B cell (primary cell): ENCODE measurements at regions not wholly inside any gene's neighbourhood (a gene's known extent, or its start where the extent isn't known, plus 50 kb on each side); places are given as distances from the start of the nearest gene placed in this dataset.

Experiments
- ATAC-seq: fragments of 200-7000 bp; cut with Tn5 transposase; one replicate; pipeline ENCODE4 v1.10.0; 2021; ENCODE audit warnings: low read depth, mild to moderate bottlenecking, moderate number of reproducible peaks, moderate library complexity
- CTCF ChIA-PET: fragments of 350-600 bp; sonication (Branson Sonifier 250); formaldehyde crosslinking; loops from one replicate; lab custom pipeline; 2021; ENCODE audit warnings: antibody characterized with exemption, inconsistent platforms; lab: Charles Lee
- POLR2A ChIA-PET: fragments of 350-600 bp; sonication (Branson Sonifier 250); formaldehyde crosslinking; loops from one replicate; lab custom pipeline; 2021; ENCODE audit warnings: antibody characterized with exemption; lab: Charles Lee
- DNase-seq: peaks from one replicate; pipeline ENCODE4 v3.0.0; 2013
- H2AFZ ChIP-seq: 2 replicates; pipeline ENCODE4 v1.6.1; 2012; ENCODE audit warnings: mild to moderate bottlenecking, low read depth, low read length; ENCODE audit not compliant: insufficient read depth, poor library complexity, severe bottlenecking
- H3K27ac ChIP-seq, 2 donors: 1 replicate in 1 of 2; 2 replicates in 1 of 2; pipeline ENCODE4 v1.5.1; 2012 to 2013; ENCODE audit warnings: low read length in 2 of 2, mild to moderate bottlenecking in 2 of 2, moderate library complexity in 1 of 2
- H3K27me3 ChIP-seq, 4 experiments: fragments of 200-600 bp in 1 of 4; sonication (generic) in 1 of 4; replicated peaks in 1 of 4; 1 replicate in 2 of 4; 2 replicates in 2 of 4; pipeline versions ENCODE4 v1.6.1 to v1.7.0; 2013 to 2016; ENCODE audit warnings: low read length in 3 of 4, mild to moderate bottlenecking in 2 of 4, mixed read lengths in 1 of 4, moderate library complexity in 1 of 4; ENCODE audit not compliant: insufficient read depth in 4 of 4, control insufficient read depth in 3 of 4; ENCODE audit errors: control extremely low read depth in 1 of 4
- H3K36me3 ChIP-seq, 2 experiments: replicated peaks in 1 of 2; 1 replicate in 1 of 2; 2 replicates in 1 of 2; pipeline versions ENCODE4 v1.6.1 to v1.7.1; 2013; ENCODE audit warnings: low read length in 1 of 2; ENCODE audit not compliant: insufficient read depth in 2 of 2, control insufficient read depth in 1 of 2; ENCODE audit errors: control extremely low read depth in 1 of 2, extremely low read depth in 1 of 2
- H3K4me1 ChIP-seq, 2 donors: fragments of 200-600 bp in 1 of 2; sonication (generic) in 1 of 2; 1 replicate in 1 of 2; 2 replicates in 1 of 2; pipeline versions ENCODE4 v1.5.1 to v1.6.1; 2013 to 2017; ENCODE audit warnings: low read length in 2 of 2; ENCODE audit not compliant: control insufficient read depth in 2 of 2, insufficient read depth in 2 of 2
- H3K4me2 ChIP-seq: replicated peaks from 2 replicates; pipeline ENCODE3; 2012; ENCODE audit warnings: mild to moderate bottlenecking, low read depth, low read length; ENCODE audit not compliant: poor library complexity, severe bottlenecking
- H3K4me3 ChIP-seq, 5 experiments: fragments of 200-600 bp in 1 of 5; sonication (generic) in 1 of 5; 1 replicate in 3 of 5; 2 replicates in 2 of 5; pipeline versions ENCODE4 v1.5.1 to v1.7.0; 2011 to 2016; ENCODE audit warnings: low read length in 4 of 5, mild to moderate bottlenecking in 4 of 5, low read depth in 2 of 5, control low read depth in 1 of 5, moderate library complexity in 1 of 5; ENCODE audit not compliant: insufficient read depth in 1 of 5; ENCODE audit errors: control extremely low read depth in 1 of 5, extremely low read depth in 1 of 5
- H3K79me2 ChIP-seq: fragments of 200-600 bp; sonication (generic); one replicate; pipeline ENCODE4 v1.6.0; 2016; ENCODE audit warnings: low read length; ENCODE audit not compliant: control insufficient read depth, insufficient read depth
- H3K9ac ChIP-seq: fragments of 200-600 bp; sonication (generic); 2 replicates; pipeline ENCODE4 v1.6.1; 2017; ENCODE audit warnings: mild to moderate bottlenecking, low read length, moderate library complexity
- H3K9me3 ChIP-seq, 3 donors: one replicate each; pipeline versions ENCODE4 v1.6.1 to v1.7.1; 2013; ENCODE audit warnings: low read length in 2 of 3; ENCODE audit not compliant: control insufficient read depth in 2 of 3, insufficient read depth in 1 of 3; ENCODE audit errors: control extremely low read depth in 1 of 3
- H4K20me1 ChIP-seq: 2 replicates; pipeline ENCODE4 v1.6.0; 2012; ENCODE audit warnings: mild to moderate bottlenecking, low read length; ENCODE audit not compliant: insufficient read depth, control insufficient read depth, poor library complexity, severe bottlenecking
- H3K27ac Mint-ChIP-seq: one replicate; pipeline ENCODE4 v1.8.0; 2021; ENCODE audit warnings: mixed read lengths
- H3K27me3 Mint-ChIP-seq: one replicate; pipeline ENCODE4 v1.8.0; 2021; ENCODE audit warnings: mixed read lengths
- H3K4me1 Mint-ChIP-seq: one replicate; pipeline ENCODE4 v1.8.0; 2021; ENCODE audit warnings: mixed read lengths
- H3K4me3 Mint-ChIP-seq: one replicate; pipeline ENCODE4 v1.8.0; 2021; ENCODE audit warnings: mixed read lengths
- H3K9me3 Mint-ChIP-seq: one replicate; pipeline ENCODE4 v1.8.0; 2022; ENCODE audit warnings: mixed read lengths; ENCODE audit not compliant: insufficient read depth
- CTCF ChIP-seq: fragments of 200-600 bp; IDR thresholded peaks from one replicate; pipeline ENCODE4 v1.8.0; 2022; ENCODE audit warnings: antibody characterized with exemption, mild to moderate bottlenecking
- EZH2 ChIP-seq: IDR thresholded peaks from 2 replicates; pipeline ENCODE4 v1.6.1; 2012; ENCODE audit warnings: borderline replicate concordance, low read depth, mild to moderate bottlenecking, moderate library complexity, low read length; ENCODE audit not compliant: insufficient read depth, poor library complexity, severe bottlenecking
- WGBS: methylation state at CpG from one replicate; pipeline ENCODE4 v1.1.5; 2013; ENCODE audit warnings: missing lambda C conversion rate; ENCODE audit not compliant: insufficient coverage; 5-methylcytosine and 5-hydroxymethylcytosine counted together
- intact Hi-C: fragments of 100-400 bp; cut with micrococcal nuclease; formaldehyde crosslinking; loops from one replicate; pipeline ENCODE4 v1.10.0; 2022

GRCh38 chrX:45347877-45348276, 147.2 kb upstream of the DIPK2B start:
- no peak for ATAC-seq
- Mint-ChIP-seq H3K27me3 (no peaks in the 10 kb centered on the region), H3K4me3 (no peak overlapping the region), H3K9me3 (peaks cover 2% of the 10 kb centered on the region), H3K27ac (no peak overlapping the region), H3K4me1 (no peaks in the 10 kb centered on the region)
- H3K27me3 ChIP-seq, result no peaks in the 10 kb centered on the region
- DNase-seq, result no peak
- H3K36me3 ChIP-seq, result no peaks in the 10 kb centered on the region
- no peak overlapping the region for H3K27ac ChIP-seq
- H3K4me2 ChIP-seq, result no peak overlapping the region
- H2AFZ ChIP-seq, result no peak overlapping the region
- ChIA-PET POLR2A (no interaction called here), CTCF (no interaction called here)
- no peaks in the 10 kb centered on the region for H3K4me1 ChIP-seq
- H3K79me2 ChIP-seq, result no peaks in the 10 kb centered on the region
- H3K9me3 ChIP-seq, result no peaks in the 10 kb centered on the region
- H3K4me3 ChIP-seq, result no peak overlapping the region
- intact Hi-C loops, result no loop called here
- no peak overlapping the region for H3K9ac ChIP-seq
- H4K20me1 ChIP-seq, result no peaks in the 10 kb centered on the region
- TF ChIP-seq EZH2 (no peak), CTCF (no peak)

- CTCF ChIA-PET, result no interaction called here
Observed at GRCh38 chrX:45344594-45344993, 143.9 kb upstream of the DIPK2B start.

More at GRCh38 chrX:45344594-45344993, 143.9 kb upstream of the DIPK2B start:
- TF ChIP-seq CTCF (no peak), EZH2 (no peak)
- intact Hi-C loops, result no loop called here
- no CpG with 5 or more reads among the region's 2 CpGs for WGBS
- Histone ChIP-seq H3K79me2 (no peaks in the 10 kb centered on the region), H3K27me3 (no peaks in the 10 kb centered on the region), H3K9ac (no peak overlapping the region), H4K20me1 (no peaks in the 10 kb centered on the region), H2AFZ (no peak overlapping the region), H3K27ac (no peak overlapping the region), H3K9me3 (no peaks in the 10 kb centered on the region), H3K4me1 (no peaks in the 10 kb centered on the region), H3K4me3 (no peak overlapping the region), H3K36me3 (no peaks in the 10 kb centered on the region), H3K4me2 (no peak overlapping the region)
- POLR2A ChIA-PET, result no interaction called here
- H3K4me1 Mint-ChIP-seq, result no peaks in the 10 kb centered on the region
- no peaks in the 10 kb centered on the region for H3K9me3 Mint-ChIP-seq
- no peak overlapping the region for H3K27ac Mint-ChIP-seq
- ATAC-seq (no peak), DNase-seq (no peak)
- no peak overlapping the region for H3K4me3 Mint-ChIP-seq
- no peaks in the 10 kb centered on the region for H3K27me3 Mint-ChIP-seq
